HG02852 (cell line): ENCODE measurements at regions not wholly inside any gene's neighbourhood (a gene's known extent, or its start where the extent isn't known, plus 50 kb on each side); places are given as distances from the start of the nearest gene placed in this dataset.
"Not testable (repeated sequence)": the region's sequence is repeated elsewhere in the genome, so short reads cannot be mapped to it uniquely, and the experiment has no call there.

ENCODE experiments used
- ATAC-seq: cut with Tn5 transposase; IDR thresholded peaks from one replicate; pipeline ENCODE4 v1.9.1; 2021; ENCODE audit warnings: mild to moderate bottlenecking, moderate library complexity; ENCODE audit not compliant: unreplicated experiment

DNA sequence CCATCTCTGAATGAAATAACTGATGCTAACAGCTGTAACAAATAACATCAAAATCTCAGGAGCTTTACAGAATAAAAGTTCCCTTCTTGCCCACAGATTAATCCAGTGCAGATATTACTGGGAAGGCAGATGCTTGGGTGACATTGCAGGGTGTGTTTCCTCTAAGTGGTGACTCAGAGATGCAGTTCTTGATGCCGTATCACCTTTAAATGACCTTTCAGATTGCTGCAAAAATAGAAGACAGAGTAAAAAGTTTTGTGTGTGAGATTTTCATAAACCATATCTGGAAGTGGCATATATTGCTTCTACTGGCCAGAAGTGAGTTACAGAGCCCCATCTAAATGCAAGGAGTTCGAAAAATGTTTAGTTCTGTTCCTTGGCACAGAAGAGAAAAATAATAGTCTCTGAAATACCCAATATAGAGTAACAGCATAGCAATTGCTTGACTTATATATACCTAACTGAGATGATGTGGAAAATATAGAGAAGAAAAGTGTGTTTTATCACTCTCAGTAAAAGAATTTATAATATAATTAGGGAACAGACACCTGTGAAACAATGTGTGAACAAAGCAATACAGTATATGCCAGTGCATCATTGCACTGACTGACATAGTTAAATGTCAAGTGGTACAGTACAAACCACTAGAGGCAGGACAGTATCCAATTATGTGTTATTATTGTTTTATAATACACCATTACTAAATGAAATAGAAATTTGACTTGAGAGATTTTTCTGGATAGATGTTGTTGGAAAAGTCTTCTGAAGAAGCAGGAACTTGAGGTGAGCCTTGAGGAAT is 430.7 kb upstream of the CBLB start:
- ATAC-seq, result peak; percentile 72

DNA sequence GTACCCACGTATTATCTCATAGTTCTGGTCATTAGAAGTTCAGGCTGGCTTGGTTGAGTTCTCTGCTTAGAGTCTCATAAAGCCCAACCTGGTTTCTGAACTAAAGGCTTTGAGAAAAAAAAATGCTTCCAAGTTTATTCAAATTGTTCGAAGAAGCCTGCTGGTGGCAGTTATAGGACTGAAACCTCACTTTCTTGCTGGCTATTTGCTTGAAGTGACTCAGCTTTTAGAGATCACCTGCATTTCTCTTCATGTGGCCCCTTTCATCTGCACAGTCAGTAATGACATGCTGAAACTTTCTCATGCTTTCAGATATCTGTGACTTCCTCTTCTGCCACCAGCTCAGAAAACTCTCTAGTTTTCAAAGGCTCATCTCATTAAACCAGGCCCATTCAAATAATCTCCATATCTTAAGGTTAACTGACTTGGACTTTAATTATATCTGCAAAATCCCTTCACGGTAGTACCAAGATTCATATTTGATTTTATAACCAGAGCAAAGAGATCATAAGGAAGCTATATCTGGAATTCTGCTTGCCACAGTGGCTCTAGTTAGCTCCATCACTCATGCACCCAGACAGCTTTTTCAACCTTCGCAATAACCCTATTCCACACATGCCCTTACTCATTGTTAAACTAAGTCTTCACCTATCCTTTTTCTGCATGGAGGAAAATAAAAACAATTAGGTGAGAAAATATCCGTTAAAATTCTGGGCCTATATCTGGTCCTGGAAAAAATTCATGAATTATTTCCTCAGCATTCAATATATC is 433.8 kb upstream of the CBLB start:
- ATAC-seq, result peak; percentile 85

DNA sequence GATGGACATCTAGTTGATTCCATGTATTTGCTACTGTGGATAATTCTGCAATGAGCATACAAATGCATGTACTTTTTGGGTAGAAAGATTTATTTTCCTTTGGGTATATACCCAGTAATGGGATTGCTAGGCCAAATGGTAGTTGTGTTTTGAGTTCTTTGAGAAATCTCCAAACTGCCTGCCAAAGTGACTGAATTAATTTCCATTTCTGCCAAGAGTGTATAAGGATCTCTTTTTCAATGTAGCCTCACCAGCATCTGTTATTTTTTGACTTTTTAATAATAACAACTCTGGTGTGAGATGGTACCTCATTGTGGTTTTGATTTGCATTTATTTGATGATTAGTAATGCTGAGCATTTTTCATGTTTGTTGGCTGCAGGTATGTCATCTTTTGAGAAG is 435.0 kb upstream of the CBLB start:
- no peak for ATAC-seq

GRCh38 chr3:106305127-106305526 is 436.3 kb upstream of the CBLB start:
- no peak for ATAC-seq

DNA sequence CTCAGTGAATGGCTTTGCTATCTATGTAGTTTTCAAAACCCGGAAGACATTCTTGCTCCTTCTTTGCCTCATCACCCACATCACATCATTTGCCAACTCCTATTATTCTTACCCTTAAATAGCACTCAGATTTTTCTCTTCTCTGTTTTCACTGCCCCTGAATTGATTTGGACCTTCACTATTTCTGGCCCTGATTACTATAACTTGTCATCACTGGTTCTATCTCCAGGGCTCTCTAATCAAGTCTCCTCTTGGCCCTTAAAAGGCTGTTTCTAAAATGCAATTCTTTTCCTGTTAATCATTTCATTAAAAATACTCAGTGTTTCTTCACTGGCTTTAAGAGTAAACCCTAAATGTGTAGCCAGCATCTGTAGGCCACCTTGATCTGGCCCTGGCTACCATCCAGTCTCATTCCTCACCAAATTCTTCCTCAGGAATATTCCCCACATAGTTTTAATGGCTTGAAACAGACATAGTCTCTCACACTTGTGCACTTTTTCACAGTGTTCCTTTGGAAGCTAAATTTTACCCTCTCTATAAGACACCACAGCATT is 437.1 kb upstream of the CBLB start:
- no peak for ATAC-seq

DNA sequence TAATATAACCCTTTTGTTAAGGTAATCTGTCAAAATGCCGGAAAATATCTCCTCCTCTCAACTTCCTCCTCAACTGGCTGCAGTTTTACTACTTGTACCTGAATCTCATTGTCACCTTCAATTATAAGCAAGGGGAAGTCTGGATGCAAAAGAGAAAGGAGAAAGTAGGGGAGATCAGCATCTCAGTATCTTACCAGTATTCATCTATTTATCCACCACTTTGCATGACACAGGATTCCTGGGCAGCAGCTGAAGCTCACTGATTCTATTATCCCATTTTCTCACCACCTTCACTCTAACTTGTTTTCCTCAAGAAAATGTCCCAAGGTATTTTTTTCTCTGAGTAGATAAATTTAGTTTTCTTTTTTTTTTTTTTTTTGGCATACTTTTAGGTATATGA is 440.5 kb upstream of the CBLB start:
- ATAC-seq, result no peak

- ATAC-seq, result not testable (repeated sequence)
These were observed 441.0 kb upstream of the CBLB start for GRCh38 chr3:106309798-106310197.

DNA sequence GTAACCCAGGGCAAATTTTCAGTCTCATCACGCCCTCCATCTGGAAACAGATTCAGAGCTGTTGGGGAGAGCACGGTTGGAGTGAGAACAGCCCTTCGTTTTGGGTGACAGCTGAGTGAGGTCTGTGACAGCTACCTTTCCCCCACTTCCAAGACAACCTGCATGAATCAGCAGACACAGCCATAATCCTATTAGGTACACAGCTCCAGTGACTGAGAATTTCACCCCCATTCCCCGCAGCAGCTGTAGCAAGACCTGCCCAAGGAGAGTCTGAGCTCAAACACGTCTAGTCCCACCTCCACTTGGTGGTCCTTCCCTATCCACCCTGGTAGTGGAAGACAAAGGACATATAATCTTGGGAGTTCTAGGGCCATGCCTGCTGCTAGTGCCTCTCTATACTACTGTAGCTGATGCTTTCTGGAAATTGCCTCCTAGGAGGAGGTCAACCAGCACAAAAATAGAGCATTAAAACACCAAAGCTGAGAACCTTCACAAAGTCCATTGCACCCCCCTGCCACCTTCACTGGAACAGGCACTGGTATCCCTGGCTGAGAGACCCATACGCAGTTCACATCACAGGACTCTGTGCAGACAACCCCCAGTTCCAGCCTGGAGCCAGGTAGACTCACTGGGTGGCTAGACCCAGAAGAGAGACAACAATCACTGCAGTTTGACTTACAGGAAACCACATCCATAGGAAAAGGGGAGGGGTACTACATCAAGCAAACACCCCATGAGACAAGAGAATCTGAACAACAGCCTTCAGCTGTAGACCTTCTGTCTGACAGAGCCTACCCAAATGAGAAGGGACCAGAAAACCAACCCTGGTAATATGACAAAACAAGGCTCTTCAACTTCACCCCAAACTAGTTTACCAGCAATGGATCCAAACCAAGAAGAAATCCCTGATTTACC is 448.6 kb upstream of the CBLB start:
- ATAC-seq, result no peak

DNA sequence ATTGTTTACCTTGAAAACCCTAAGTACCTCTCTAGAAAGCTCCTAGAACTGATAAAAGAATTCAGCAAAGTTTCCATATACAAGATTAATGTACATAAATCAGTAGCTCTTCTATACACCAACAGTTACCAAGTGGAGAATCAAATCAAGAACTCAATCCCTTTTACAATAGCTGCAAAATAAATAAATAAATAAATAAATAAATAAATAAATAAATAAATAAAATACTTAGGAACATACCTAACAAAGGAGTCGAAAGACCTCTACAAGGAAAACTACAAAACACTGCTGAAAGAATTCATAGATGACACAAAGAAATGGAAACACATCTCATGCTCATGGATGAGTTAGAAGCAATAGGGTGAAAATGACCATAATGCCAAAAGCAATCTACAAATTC is 452.6 kb upstream of the CBLB start:
- not testable (repeated sequence) for ATAC-seq

GRCh38 chr3:106323586-106323985 is 454.8 kb upstream of the CBLB start:
- no peak for ATAC-seq

- no peak for ATAC-seq
These were observed 458.3 kb upstream of the CBLB start for GRCh38 chr3:106326941-106327695.

- no peak for ATAC-seq
These were observed 458.8 kb upstream of the CBLB start for GRCh38 chr3:106327696-106328025.

DNA sequence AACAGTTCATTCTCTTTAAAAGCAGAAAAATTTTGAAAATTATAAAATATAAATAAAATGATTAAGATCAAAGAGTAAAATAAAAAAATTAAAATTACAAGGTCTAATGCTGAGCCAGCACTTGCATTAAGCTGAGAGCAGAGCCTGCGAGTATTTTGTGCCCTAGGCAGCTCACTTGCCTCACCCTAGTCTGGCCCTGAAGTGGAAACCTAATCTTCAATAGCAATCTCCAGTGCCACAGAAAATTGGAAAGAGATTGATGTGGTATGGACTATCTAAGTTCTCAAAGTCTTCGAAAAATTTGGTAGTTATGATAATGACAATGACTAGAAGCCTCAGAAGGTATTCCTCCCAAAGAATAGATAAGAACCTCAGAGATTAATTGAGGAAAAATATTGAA is 459.4 kb upstream of the CBLB start:
- no peak for ATAC-seq

- ATAC-seq, result no peak
These were observed 460.7 kb upstream of the CBLB start for GRCh38 chr3:106329521-106329920.

DNA sequence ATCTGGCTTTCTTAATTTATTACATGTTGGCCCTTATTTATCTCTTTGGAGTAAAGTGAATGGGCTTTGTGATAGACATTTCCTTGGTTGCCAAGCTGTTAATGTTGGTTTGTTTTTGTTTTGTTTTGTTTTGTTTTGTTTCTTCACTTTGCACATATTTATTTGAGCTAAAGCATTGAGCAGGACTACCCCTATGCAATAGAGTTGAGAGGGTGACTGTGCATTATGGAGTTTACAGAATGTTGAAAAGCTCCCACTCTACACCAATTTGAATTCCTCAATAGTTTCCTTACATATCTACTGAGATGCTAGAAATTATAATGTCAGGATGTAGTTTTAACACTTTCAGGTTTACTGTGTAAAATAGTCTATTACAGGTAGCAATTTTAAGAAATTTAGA is 462.8 kb upstream of the CBLB start:
- no peak for ATAC-seq

DNA sequence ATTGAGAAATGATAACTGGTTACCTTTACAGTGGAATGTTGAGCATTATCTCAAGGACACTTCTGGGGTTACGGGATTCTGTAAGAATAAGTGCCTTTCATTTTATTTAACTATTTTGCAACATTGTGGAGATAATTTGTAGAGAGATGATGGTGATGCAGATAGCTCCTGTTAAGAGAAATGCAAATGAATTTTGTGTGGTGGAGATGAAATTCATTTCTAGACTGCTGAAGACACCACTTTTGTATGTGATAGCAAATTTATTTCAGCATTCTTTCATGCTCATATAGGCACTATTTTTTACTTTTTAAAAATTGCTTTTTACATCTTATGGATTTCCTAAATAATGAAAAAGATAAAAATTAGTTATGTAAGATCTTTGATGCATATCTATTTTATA is 463.3 kb upstream of the CBLB start:
- no peak for ATAC-seq

DNA sequence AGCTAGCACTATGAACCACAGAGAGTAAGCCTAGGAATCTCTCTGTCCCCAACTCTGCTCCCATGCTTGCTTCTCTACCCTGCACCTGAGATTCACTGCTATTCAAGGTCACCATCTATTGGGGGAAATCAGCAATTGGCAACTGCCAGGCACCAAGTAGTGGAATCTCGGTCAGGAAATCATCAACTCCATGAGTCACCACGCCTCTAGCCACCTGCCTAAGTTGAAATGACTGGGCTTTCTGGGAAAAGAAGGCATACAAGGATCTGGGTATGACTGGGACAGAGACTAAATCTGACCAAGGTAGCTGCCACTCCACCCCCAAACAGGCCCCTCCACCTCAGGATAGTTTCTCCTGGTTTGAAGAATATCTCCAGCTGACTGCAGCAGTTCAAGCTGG is 464.1 kb upstream of the CBLB start:
- peak; percentile 39 for ATAC-seq

GRCh38 chr3:106333911-106334618 is 465.3 kb upstream of the CBLB start:
- ATAC-seq, result peak; percentile 49

DNA sequence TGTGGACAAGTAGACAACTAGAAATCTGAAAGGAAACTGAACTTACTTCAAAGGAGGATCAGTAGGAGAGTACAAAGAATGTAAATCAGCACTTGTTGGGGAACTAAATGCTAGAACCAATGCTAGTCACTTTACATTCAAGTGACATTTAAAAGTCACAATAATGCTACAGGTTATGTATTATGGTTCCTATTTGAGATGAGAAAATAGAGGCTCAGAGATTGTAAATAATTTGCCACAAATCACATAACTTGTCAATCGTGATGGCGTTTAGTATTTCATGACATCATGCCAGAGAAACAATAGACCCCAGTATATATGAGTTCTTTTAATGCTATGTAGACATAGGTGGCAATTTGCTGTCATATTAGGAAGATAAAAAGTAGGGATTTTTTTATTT is 467.8 kb upstream of the CBLB start:
- no peak for ATAC-seq

GRCh38 chr3:106337116-106337515 is 468.3 kb upstream of the CBLB start:
- ATAC-seq, result no peak
